AG04450 (cell line): ENCODE measurements at regions not wholly inside any gene's neighbourhood (a gene's known extent, or its start where the extent isn't known, plus 50 kb on each side); places are given as distances from the start of the nearest gene placed in this dataset.
"Not testable (repeated sequence)": the region's sequence is repeated elsewhere in the genome, so short reads cannot be mapped to it uniquely, and the experiment has no call there.

Experiments
- CTCF ChIA-PET: fragments of 300-600, 350-600 bp; formaldehyde crosslinking; extraction: SDS; loops from one replicate; lab custom pipeline; 2022; ENCODE audit warnings: antibody characterized with exemption, inconsistent platforms; lab: Charles Lee
- POLR2A ChIA-PET: fragments of 350-600 bp; formaldehyde crosslinking; extraction: SDS; loops from one replicate; lab custom pipeline; 2021; ENCODE audit warnings: antibody characterized with exemption, inconsistent platforms; lab: Yijun Ruan, JAX
- DNase-seq: peaks from one replicate; pipeline ENCODE4 v3.0.0-alpha.2; 2011; ENCODE audit warnings: low read depth, low spot score
- H3K27ac ChIP-seq: one replicate; pipeline ENCODE4 v1.5.1; 2012; ENCODE audit warnings: low read depth, low read length, control low read depth
- H3K27me3 ChIP-seq: one replicate; pipeline ENCODE4 v1.6.0; 2012; ENCODE audit warnings: low read length; ENCODE audit not compliant: control insufficient read depth, insufficient read depth
- H3K4me3 ChIP-seq: 2 replicates; pipeline ENCODE4 v1.5.1; 2011; ENCODE audit warnings: mild to moderate bottlenecking, low read depth, low read length, control low read depth
- H3K9me3 ChIP-seq: 2 replicates; pipeline ENCODE4 v1.5.1; 2012; ENCODE audit warnings: low read length; ENCODE audit not compliant: control insufficient read depth, insufficient read depth
- TF ChIP-seq, protein P1 (sequence below): IDR thresholded peaks from 2 replicates; pipeline ENCODE4 v1.5.1; 2011; ENCODE audit warnings: low read depth, low read length, control low read depth, inconsistent platforms

DNA sequence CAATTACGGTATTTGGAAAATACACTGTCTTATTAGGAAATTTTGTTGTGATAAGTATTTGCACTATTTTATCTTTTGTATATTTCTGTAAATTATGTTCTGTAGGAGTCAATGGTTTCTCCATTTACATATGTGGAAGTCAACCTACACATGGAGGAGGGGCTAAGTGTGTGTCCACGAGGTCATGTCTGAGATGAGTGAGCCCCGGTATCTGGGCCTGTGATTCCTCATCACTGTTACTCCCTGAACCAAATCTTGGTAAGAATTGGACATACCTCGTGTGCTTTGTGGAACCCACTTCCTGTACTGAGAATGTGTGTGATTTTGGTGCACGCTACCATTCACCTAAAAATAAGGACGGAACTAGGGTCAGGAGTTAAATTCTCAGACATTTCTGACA is 1105.5 kb downstream of the TMEM121 start:
- Histone ChIP-seq H3K9me3 (peaks cover 34% of the 10 kb centered on the region), H3K27me3 (no peaks in the 10 kb centered on the region), H3K4me3 (no peak overlapping the region), H3K27ac (no peak overlapping the region)
- TF ChIP-seq, protein P1, sequence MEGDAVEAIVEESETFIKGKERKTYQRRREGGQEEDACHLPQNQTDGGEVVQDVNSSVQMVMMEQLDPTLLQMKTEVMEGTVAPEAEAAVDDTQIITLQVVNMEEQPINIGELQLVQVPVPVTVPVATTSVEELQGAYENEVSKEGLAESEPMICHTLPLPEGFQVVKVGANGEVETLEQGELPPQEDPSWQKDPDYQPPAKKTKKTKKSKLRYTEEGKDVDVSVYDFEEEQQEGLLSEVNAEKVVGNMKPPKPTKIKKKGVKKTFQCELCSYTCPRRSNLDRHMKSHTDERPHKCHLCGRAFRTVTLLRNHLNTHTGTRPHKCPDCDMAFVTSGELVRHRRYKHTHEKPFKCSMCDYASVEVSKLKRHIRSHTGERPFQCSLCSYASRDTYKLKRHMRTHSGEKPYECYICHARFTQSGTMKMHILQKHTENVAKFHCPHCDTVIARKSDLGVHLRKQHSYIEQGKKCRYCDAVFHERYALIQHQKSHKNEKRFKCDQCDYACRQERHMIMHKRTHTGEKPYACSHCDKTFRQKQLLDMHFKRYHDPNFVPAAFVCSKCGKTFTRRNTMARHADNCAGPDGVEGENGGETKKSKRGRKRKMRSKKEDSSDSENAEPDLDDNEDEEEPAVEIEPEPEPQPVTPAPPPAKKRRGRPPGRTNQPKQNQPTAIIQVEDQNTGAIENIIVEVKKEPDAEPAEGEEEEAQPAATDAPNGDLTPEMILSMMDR = no peak
- POLR2A ChIA-PET = no interaction called here
- no peak for DNase-seq
- CTCF ChIA-PET = no interaction called here

DNA sequence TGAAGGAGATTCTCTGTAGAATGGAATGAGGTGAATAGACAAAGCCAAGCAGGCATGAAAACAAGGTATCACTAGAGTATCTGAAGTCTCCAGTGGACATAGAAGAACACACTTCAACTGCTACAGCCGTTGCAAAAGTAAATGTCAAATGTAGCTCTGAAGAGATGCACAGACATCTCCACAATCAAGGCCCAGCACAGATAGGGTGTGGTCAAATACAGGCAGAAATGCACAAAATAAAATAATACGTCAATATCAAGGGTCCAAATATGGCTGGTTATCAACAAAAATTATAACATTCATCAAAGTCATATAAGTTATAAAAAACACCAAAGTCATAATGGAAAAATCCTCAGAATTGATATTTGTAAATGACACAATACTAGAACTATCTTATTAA is 1107.3 kb downstream of the TMEM121 start:
- peaks cover 37% of the 10 kb centered on the region for H3K9me3 ChIP-seq
- no peaks in the 10 kb centered on the region for H3K27me3 ChIP-seq
- no peak overlapping the region for H3K27ac ChIP-seq
- ChIA-PET POLR2A (no interaction called here), CTCF (no interaction called here)
- no peak for DNase-seq
- TF ChIP-seq, protein P1 = no peak
- no peak overlapping the region for H3K4me3 ChIP-seq

DNA sequence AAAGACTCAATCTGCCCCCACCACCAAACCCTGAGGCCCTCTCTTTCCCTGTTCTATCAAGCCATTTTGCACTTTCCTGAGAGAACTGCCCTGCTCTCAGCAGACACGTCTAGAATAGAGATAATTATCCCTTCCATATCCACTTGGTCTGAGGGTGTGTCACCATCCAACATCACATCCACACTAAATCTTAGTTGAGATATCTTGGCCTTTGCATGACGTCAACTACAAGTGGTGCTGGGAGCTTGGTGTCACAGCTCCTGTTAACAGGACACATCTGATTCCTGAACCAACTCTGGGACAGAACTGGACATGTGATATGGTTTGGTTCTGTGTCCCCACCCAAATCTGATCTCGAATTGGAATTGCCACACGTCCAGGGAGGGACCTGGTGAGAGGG is 1109.2 kb downstream of the TMEM121 start:
- H3K27ac ChIP-seq = no peak overlapping the region
- no peaks in the 10 kb centered on the region for H3K27me3 ChIP-seq
- no peak for DNase-seq
- POLR2A ChIA-PET = no interaction called here
- TF ChIP-seq, protein P1 = no peak
- no peak overlapping the region for H3K4me3 ChIP-seq
- CTCF ChIA-PET = no interaction called here
- peaks cover 34% of the 10 kb centered on the region for H3K9me3 ChIP-seq

DNA sequence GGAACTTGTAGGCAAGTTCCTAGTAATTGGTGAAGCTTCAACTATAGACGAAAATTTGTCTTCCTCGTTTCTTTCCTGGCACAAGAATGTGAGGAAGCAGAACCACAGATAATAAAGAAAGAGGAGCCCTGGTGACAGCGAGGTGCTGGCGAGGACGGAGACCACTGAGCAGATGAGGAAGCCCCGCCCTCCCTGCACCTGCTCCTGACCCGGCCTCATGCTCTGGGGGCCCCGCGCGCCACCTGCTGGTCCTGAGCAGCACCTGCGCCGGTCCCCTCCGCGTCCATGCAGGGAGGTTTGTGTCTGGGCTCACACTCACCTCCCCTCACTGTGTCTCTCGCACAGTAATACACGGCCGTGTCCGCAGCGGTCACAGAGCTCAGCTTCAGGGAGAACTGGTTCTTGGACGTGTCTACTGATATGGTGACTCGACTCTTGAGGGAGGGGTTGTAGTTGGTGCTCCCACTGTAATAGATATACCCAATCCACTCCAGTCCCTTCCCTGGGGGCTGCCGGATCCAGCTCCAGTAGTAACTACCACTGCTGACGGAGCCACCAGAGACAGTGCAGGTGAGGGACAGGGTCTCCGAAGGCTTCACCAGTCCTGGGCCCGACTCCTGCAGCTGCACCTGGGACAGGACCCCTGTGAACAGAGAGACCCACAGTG is 1112.5 kb downstream of the TMEM121 start:
- H3K27me3 ChIP-seq, CTCF ChIA-PET, DNase-seq, H3K4me3 ChIP-seq, POLR2A ChIA-PET, H3K27ac ChIP-seq: not testable (repeated sequence)
- peaks cover 16% of the 10 kb centered on the region for H3K9me3 ChIP-seq

DNA sequence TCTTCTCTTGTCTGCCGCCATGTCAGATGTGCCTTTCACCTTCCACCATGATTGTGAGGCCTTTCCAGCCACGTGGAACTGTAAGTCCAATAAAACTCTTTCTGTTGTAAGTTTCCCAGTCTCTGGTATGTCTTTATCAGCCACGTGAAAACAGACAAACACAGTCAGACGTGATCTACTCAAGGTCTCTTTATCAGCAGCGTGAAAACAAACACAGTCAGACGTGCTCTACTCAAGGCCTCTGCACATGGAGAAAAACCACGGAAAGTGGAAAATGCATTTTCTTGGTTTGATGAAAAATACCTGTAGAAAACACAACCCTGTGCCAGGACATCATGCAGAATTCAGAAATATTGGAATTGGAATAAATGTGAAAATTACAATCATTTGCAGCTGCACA is 1115.7 kb downstream of the TMEM121 start:
- no peaks in the 10 kb centered on the region for H3K27me3 ChIP-seq
- CTCF ChIA-PET = no interaction called here
- peaks cover 10% of the 10 kb centered on the region for H3K9me3 ChIP-seq
- DNase-seq = no peak
- TF ChIP-seq, protein P1 = no peak
- POLR2A ChIA-PET = no interaction called here
- H3K4me3 ChIP-seq = no peak overlapping the region
- H3K27ac ChIP-seq = no peak overlapping the region

DNA sequence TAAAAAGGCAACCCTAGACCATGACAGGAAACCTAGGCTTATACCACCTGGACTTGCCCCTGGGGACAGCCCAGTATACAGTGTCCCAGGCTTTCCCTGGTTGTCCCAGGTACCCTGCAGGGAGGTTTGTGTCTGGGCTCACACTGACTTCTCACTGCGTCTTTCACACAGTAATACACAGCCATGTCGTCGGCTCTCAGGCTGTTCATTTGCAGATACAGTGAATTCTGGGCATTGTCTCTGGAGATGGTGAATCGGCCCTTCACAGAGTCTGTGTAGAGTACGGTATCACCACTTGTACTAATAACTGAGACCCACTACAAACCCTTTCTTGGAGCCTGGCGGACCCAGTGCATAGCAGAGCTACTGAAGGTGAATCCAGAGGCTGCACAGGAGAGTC is 1116.6 kb downstream of the TMEM121 start:
- POLR2A ChIA-PET, CTCF ChIA-PET: not testable (repeated sequence)

DNA sequence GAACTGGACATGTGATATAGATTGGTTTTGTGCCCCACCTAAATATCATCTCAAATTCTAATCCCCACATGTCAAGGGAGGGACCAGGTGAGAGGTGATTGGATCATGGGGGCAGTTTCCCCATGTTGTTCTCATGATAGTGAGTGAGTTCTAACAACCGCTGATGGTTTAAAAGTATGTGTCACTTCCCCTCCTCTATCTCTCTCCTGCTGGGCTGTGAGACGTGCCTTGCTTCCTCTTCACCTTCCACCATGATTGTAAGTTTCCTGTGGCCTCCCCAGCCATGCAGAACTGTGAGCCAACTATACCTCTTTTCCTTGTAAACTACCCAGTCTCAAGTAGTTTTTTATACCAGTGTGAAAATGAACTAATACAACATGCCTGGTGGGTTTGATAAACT is 1122.5 kb downstream of the TMEM121 start:
- DNase-seq, POLR2A ChIA-PET, H3K27ac ChIP-seq, H3K27me3 ChIP-seq, H3K4me3 ChIP-seq, CTCF ChIA-PET: not testable (repeated sequence)
- H3K9me3 ChIP-seq = peaks cover 15% of the 10 kb centered on the region

More for the DNA sequence above, 1116.6 kb downstream of the TMEM121 start:
- not testable (repeated sequence) for H3K9me3 ChIP-seq, DNase-seq, H3K4me3 ChIP-seq, H3K27ac ChIP-seq, H3K27me3 ChIP-seq
